Left lung (tissue), 4 donors: ENCODE measurements at regions not wholly inside any gene's neighbourhood (a gene's known extent, or its start where the extent isn't known, plus 50 kb on each side); places are given as distances from the start of the nearest gene placed in this dataset.
A peak's percentile ranks its signal among the peaks of the same experiment; 100 is the strongest.

Experiments used
- ATAC-seq: fragments of 200-7000 bp; cut with Tn5 transposase; one replicate; pipeline ENCODE4 v1.9.1; 2020; ENCODE audit warnings: moderate library complexity
- DNase-seq, 4 donors: peaks; one replicate each; pipeline ENCODE4 v3.0.0-alpha.2; 2013 to 2020
- H3K27ac ChIP-seq, 2 donors: fragments of 200-600 bp; sonication (generic) in 1 of 2; one replicate each; pipeline versions ENCODE4 v1.5.0 to v1.8.0; 2020 to 2021
- H3K27me3 ChIP-seq, 2 donors: fragments of 200-600 bp; sonication (generic) in 1 of 2; one replicate each; pipeline versions ENCODE4 v1.5.0 to v1.8.0; 2020 to 2021
- H3K36me3 ChIP-seq, 2 donors: fragments of 200-600 bp; sonication (generic) in 1 of 2; one replicate each; pipeline versions ENCODE4 v1.5.0 to v1.8.0; 2020 to 2021
- H3K4me1 ChIP-seq, 2 donors: fragments of 200-600 bp; one replicate each; pipeline ENCODE4 v1.8.0; 2021
- H3K4me3 ChIP-seq, 2 donors: fragments of 200-600 bp; sonication (generic) in 1 of 2; one replicate each; pipeline versions ENCODE4 v1.5.0 to v1.8.0; 2020 to 2021; ENCODE audit warnings: mild to moderate bottlenecking in 1 of 2
- H3K9me3 ChIP-seq, 2 donors: fragments of 200-600 bp; sonication (generic) in 1 of 2; one replicate each; pipeline versions ENCODE4 v1.5.0 to v1.8.0; 2020 to 2021
- CTCF ChIP-seq, 2 donors: fragments of 200-600 bp; sonication (generic) in 1 of 2; IDR thresholded peaks; one replicate each; pipeline versions ENCODE4 v1.5.0 to v1.8.0; 2021; ENCODE audit warnings: antibody characterized with exemption in 2 of 2
- intact Hi-C, 2 donors: fragments of 100-400 bp; cut with DNase I; formaldehyde crosslinking; loops; one replicate each; pipeline versions ENCODE4 v1.11.2 to v1.14.2; 2022
- donor health status: DM: no; HTN: yes; CAD: no.
- donor health status: DM: no; HTN: no; CAD: no.

GRCh38 chr4:176856421-176856820, 63.7 kb upstream of the VEGFC start:
- Histone ChIP-seq H3K9me3 (peaks cover 0 to 4% of the 10 kb centered on the region in 2 donors), H3K27me3 (no peaks in the 10 kb centered on the region), H3K27ac (no peak overlapping the region), H3K4me3 (no peak overlapping the region), H3K36me3 (no peaks in the 10 kb centered on the region), H3K4me1 (no peaks in the 10 kb centered on the region)
- intact Hi-C loops = no loop called here
- DNase-seq = no peak
- TF ChIP-seq CTCF (IDR thresholded peaks at IDR 0.05) = no peak
- no peak for ATAC-seq

- no peaks in the 10 kb centered on the region for H3K9me3 ChIP-seq
- ATAC-seq = no peak
- no peaks in the 10 kb centered on the region for H3K4me1 ChIP-seq
- no peak overlapping the region for H3K27ac ChIP-seq
- TF ChIP-seq CTCF (IDR thresholded peaks at IDR 0.05) = no peak
- DNase-seq = no peak
- H3K4me3 ChIP-seq = no peak overlapping the region
- intact Hi-C loops = no loop called here
- no peaks in the 10 kb centered on the region for H3K36me3 ChIP-seq
- H3K27me3 ChIP-seq = no peaks in the 10 kb centered on the region
Observed at GRCh38 chr4:176858839-176859238, 66.1 kb upstream of the VEGFC start.

GRCh38 chr4:176864238-176864637, 71.5 kb upstream of the VEGFC start:
- no peak overlapping the region for H3K27ac ChIP-seq
- TF ChIP-seq CTCF (IDR thresholded peaks at IDR 0.05) = no peak
- H3K4me3 ChIP-seq = no peak overlapping the region
- DNase-seq (no peak), ATAC-seq (no peak)
- H3K27me3 ChIP-seq = no peaks in the 10 kb centered on the region
- H3K4me1 ChIP-seq = no peaks in the 10 kb centered on the region
- no peaks in the 10 kb centered on the region for H3K36me3 ChIP-seq
- no peaks in the 10 kb centered on the region for H3K9me3 ChIP-seq
- intact Hi-C loops = no loop called here

GRCh38 chr4:176868676-176869075, 76.0 kb upstream of the VEGFC start:
- intact Hi-C loops = no loop called here
- Histone ChIP-seq H3K36me3 (no peaks in the 10 kb centered on the region), H3K4me1 (no peaks in the 10 kb centered on the region), H3K9me3 (no peaks in the 10 kb centered on the region), H3K27ac (no peak overlapping the region), H3K4me3 (no peak overlapping the region), H3K27me3 (no peaks in the 10 kb centered on the region)
- no peak for TF ChIP-seq CTCF (IDR thresholded peaks at IDR 0.05)
- no peak for ATAC-seq
- no peak for DNase-seq

GRCh38 chr4:176872461-176872860, 79.7 kb upstream of the VEGFC start:
- Histone ChIP-seq H3K27ac (no peak overlapping the region), H3K36me3 (no peaks in the 10 kb centered on the region), H3K4me3 (no peak overlapping the region), H3K4me1 (no peaks in the 10 kb centered on the region), H3K27me3 (no peaks in the 10 kb centered on the region), H3K9me3 (no peaks in the 10 kb centered on the region)
- intact Hi-C loops = no loop called here
- DNase-seq = peak in 1 of 4 donors; percentile 13
- ATAC-seq = no peak
- no peak for TF ChIP-seq CTCF (IDR thresholded peaks at IDR 0.05)
